ENCODE measurements at regions not wholly inside any gene's neighbourhood (a gene's known extent, or its start where the extent isn't known, plus 50 kb on each side); places are given as distances from the start of the nearest gene placed in this dataset.
A peak's percentile ranks its signal among the peaks of the same experiment; 100 is the strongest.
"Not testable (repeated sequence)": the region's sequence is repeated elsewhere in the genome, so short reads cannot be mapped to it uniquely, and the experiment has no call there.

GRCh38 chr2:82355622-82356021 is 2051.1 kb upstream of the LRRTM1 start:
- peaks cover 3% of the 10 kb centered on the region for H3K9me3 ChIP-seq (ENCODE audit: control insufficient read depth, insufficient read depth, low read length)
- H3K27me3 ChIP-seq (ENCODE audit: control insufficient read depth, insufficient read depth, low read length) = no peaks in the 10 kb centered on the region
- no peaks in the 10 kb centered on the region for H3K36me3 ChIP-seq (ENCODE audit: control insufficient read depth, insufficient read depth, low read length)
- H3K4me3 ChIP-seq (ENCODE audit: low read depth, low read length) = no peak overlapping the region
- no peak for DNase-seq (ENCODE audit: low read depth in 4 of 6, low spot score in 6 of 6)
- no peaks in the 10 kb centered on the region for H3K4me1 ChIP-seq (ENCODE audit: control insufficient read depth, insufficient read depth, low read length)
- no peak overlapping the region for H3K27ac ChIP-seq (ENCODE audit: low read depth, low read length)

- no peaks in the 10 kb centered on the region for H3K27me3 ChIP-seq (ENCODE audit: control insufficient read depth, insufficient read depth, low read length)
- H3K27ac ChIP-seq (ENCODE audit: low read depth, low read length) = no peak overlapping the region
- H3K9me3 ChIP-seq (ENCODE audit: control insufficient read depth, insufficient read depth, low read length) = no peaks in the 10 kb centered on the region
- H3K36me3 ChIP-seq (ENCODE audit: control insufficient read depth, insufficient read depth, low read length) = no peaks in the 10 kb centered on the region
- DNase-seq (ENCODE audit: low read depth in 4 of 6, low spot score in 6 of 6) = no peak
- no CpG with 5 or more reads among the region's 1 CpG for WGBS (ENCODE audit: insufficient coverage)
- H3K4me1 ChIP-seq (ENCODE audit: control insufficient read depth, insufficient read depth, low read length) = no peaks in the 10 kb centered on the region
- no peak overlapping the region for H3K4me3 ChIP-seq (ENCODE audit: low read depth, low read length)
Observed at GRCh38 chr2:82345910-82346309, 2041.4 kb upstream of the LRRTM1 start.

DNA sequence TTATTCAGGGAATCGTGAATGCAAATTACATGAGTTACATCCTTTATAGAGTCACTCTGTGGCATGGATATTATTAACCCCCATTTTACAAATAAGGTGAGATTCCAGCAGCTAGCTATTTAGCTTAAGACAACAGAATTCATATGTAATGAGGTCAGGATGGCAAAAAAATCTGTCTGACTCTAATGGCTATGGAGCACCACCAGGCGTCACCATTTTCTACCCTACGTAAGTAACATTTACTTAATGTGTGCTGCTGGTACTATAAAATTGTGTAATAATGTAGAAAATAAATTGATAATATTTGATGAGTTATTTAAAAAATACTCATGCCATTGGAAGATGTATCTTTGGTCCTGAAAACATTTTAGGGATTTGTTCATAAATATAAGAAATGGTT is 2040.1 kb upstream of the LRRTM1 start:
- Histone ChIP-seq H3K27ac (ENCODE audit: low read depth, low read length) (no peak overlapping the region), H3K27me3 (ENCODE audit: control insufficient read depth, insufficient read depth, low read length) (no peaks in the 10 kb centered on the region), H3K4me1 (ENCODE audit: control insufficient read depth, insufficient read depth, low read length) (no peaks in the 10 kb centered on the region), H3K4me3 (ENCODE audit: low read depth, low read length) (no peak overlapping the region), H3K36me3 (ENCODE audit: control insufficient read depth, insufficient read depth, low read length) (no peaks in the 10 kb centered on the region), H3K9me3 (ENCODE audit: control insufficient read depth, insufficient read depth, low read length) (no peaks in the 10 kb centered on the region)
- WGBS (ENCODE audit: insufficient coverage) = no CpG with 5 or more reads among the region's 3 CpGs
- DNase-seq (ENCODE audit: low read depth in 4 of 6, low spot score in 6 of 6) = no peak

GRCh38 chr2:82342356-82342755 is 2037.8 kb upstream of the LRRTM1 start:
- Histone ChIP-seq H3K36me3 (ENCODE audit: control insufficient read depth, insufficient read depth, low read length) (no peaks in the 10 kb centered on the region), H3K27me3 (ENCODE audit: control insufficient read depth, insufficient read depth, low read length) (no peaks in the 10 kb centered on the region), H3K4me1 (ENCODE audit: control insufficient read depth, insufficient read depth, low read length) (no peaks in the 10 kb centered on the region), H3K27ac (ENCODE audit: low read depth, low read length) (no peak overlapping the region), H3K9me3 (ENCODE audit: control insufficient read depth, insufficient read depth, low read length) (no peaks in the 10 kb centered on the region), H3K4me3 (ENCODE audit: low read depth, low read length) (no peak overlapping the region)
- no peak for DNase-seq (ENCODE audit: low read depth in 4 of 6, low spot score in 6 of 6)
- 100% methylated on average over 1 of the region's 3 CpGs for WGBS (ENCODE audit: insufficient coverage)

- WGBS (ENCODE audit: insufficient coverage) = 50% methylated on average over 1 of the region's 2 CpGs
Observed at GRCh38 chr2:82340578-82341053, 2036.1 kb upstream of the LRRTM1 start.

GRCh38 chr2:82339805-82340204 is 2035.3 kb upstream of the LRRTM1 start:
- Histone ChIP-seq H3K27ac (ENCODE audit: low read depth, low read length) (no peak overlapping the region), H3K36me3 (ENCODE audit: control insufficient read depth, insufficient read depth, low read length) (no peaks in the 10 kb centered on the region), H3K4me1 (ENCODE audit: control insufficient read depth, insufficient read depth, low read length) (no peaks in the 10 kb centered on the region), H3K27me3 (ENCODE audit: control insufficient read depth, insufficient read depth, low read length) (no peaks in the 10 kb centered on the region), H3K9me3 (ENCODE audit: control insufficient read depth, insufficient read depth, low read length) (no peaks in the 10 kb centered on the region), H3K4me3 (ENCODE audit: low read depth, low read length) (no peak overlapping the region)
- WGBS (ENCODE audit: insufficient coverage) = no CpG with 5 or more reads among the region's 2 CpGs
- no peak for DNase-seq (ENCODE audit: low read depth in 4 of 6, low spot score in 6 of 6)

More at GRCh38 chr2:82340578-82341053, 2036.1 kb upstream of the LRRTM1 start:
- Histone ChIP-seq H3K27me3 (ENCODE audit: control insufficient read depth, insufficient read depth, low read length) (no peaks in the 10 kb centered on the region), H3K4me3 (ENCODE audit: low read depth, low read length) (no peak overlapping the region), H3K9me3 (ENCODE audit: control insufficient read depth, insufficient read depth, low read length) (no peaks in the 10 kb centered on the region), H3K27ac (ENCODE audit: low read depth, low read length) (no peak overlapping the region), H3K4me1 (ENCODE audit: control insufficient read depth, insufficient read depth, low read length) (no peaks in the 10 kb centered on the region), H3K36me3 (ENCODE audit: control insufficient read depth, insufficient read depth, low read length) (no peaks in the 10 kb centered on the region)
- DNase-seq (ENCODE audit: low read depth in 4 of 6, low spot score in 6 of 6) = peak in 1 of 6 donors; percentile 28

DNA sequence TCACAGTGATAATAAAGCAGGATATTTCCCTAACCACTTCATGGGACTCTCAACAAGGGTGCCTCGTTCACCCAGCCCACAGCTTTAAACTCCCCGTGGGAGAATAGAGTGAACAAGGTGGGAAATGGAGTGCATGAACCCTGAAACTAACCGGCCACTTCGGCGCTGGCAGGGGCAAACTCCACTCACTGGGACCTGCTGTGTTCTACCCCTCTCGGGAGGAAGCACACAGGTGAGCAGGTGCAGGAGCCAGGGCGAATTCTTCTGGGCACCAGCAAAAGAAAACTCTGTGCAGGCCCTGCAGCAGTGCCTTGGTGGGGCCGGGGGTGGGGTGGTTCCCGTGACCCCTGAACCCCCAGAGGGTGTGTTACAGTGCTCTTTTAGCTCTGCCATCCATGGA is 2029.1 kb upstream of the LRRTM1 start:
- Histone ChIP-seq H3K4me3 (ENCODE audit: low read depth, low read length) (no peak overlapping the region), H3K4me1 (ENCODE audit: control insufficient read depth, insufficient read depth, low read length) (no peaks in the 10 kb centered on the region), H3K36me3 (ENCODE audit: control insufficient read depth, insufficient read depth, low read length) (no peaks in the 10 kb centered on the region), H3K9me3 (ENCODE audit: control insufficient read depth, insufficient read depth, low read length) (no peaks in the 10 kb centered on the region), H3K27ac (ENCODE audit: low read depth, low read length) (no peak overlapping the region), H3K27me3 (ENCODE audit: control insufficient read depth, insufficient read depth, low read length) (no peaks in the 10 kb centered on the region)
- DNase-seq (ENCODE audit: low read depth in 4 of 6, low spot score in 6 of 6) = no peak
- 91% methylated on average over 7 of the region's 9 CpGs for WGBS (ENCODE audit: insufficient coverage)

GRCh38 chr2:82330155-82330554 is 2025.6 kb upstream of the LRRTM1 start:
- WGBS (ENCODE audit: insufficient coverage) = 40% methylated on average over 1 of the region's 2 CpGs
- DNase-seq (ENCODE audit: low read depth in 4 of 6, low spot score in 6 of 6) = peak in 2 of 6 donors; percentile 6 to 73
- no peaks in the 10 kb centered on the region for H3K27me3 ChIP-seq (ENCODE audit: control insufficient read depth, insufficient read depth, low read length)
- H3K36me3 ChIP-seq (ENCODE audit: control insufficient read depth, insufficient read depth, low read length) = no peaks in the 10 kb centered on the region
- no peak overlapping the region for H3K4me3 ChIP-seq (ENCODE audit: low read depth, low read length)
- no peaks in the 10 kb centered on the region for H3K9me3 ChIP-seq (ENCODE audit: control insufficient read depth, insufficient read depth, low read length)
- no peaks in the 10 kb centered on the region for H3K4me1 ChIP-seq (ENCODE audit: control insufficient read depth, insufficient read depth, low read length)
- no peak overlapping the region for H3K27ac ChIP-seq (ENCODE audit: low read depth, low read length)

- not testable (repeated sequence) for H3K36me3 ChIP-seq (ENCODE audit: control insufficient read depth, insufficient read depth, low read length); DNase-seq (ENCODE audit: low read depth in 4 of 6, low spot score in 6 of 6); H3K27ac ChIP-seq (ENCODE audit: low read depth, low read length); H3K4me1 ChIP-seq (ENCODE audit: control insufficient read depth, insufficient read depth, low read length); H3K4me3 ChIP-seq (ENCODE audit: low read depth, low read length); H3K9me3 ChIP-seq (ENCODE audit: control insufficient read depth, insufficient read depth, low read length); H3K27me3 ChIP-seq (ENCODE audit: control insufficient read depth, insufficient read depth, low read length)
- WGBS (ENCODE audit: insufficient coverage) = 97% methylated on average over 30 of the region's 42 CpGs
Observed at GRCh38 chr2:82326180-82326767, 2021.7 kb upstream of the LRRTM1 start.

DNA sequence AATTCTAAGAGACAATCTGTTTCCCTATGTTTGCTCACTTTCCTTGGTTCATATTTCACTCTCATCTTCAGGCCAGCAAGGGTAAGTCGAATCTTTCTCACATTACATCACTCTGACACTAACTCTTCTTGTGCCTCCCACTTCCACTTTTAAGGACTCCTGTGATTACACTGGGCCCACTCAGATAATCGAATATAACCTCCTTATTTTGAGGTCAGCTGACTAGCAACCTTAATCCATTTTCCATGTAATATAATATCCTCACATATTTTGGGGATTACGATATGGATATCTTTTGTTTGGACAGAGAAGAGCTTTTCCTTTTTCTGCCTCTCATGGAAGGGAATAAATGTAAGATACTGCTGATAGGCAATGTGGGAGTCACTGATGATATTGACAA is 2015.7 kb upstream of the LRRTM1 start:
- Histone ChIP-seq H3K4me3 (ENCODE audit: low read depth, low read length) (no peak overlapping the region), H3K27me3 (ENCODE audit: control insufficient read depth, insufficient read depth, low read length) (no peaks in the 10 kb centered on the region), H3K27ac (ENCODE audit: low read depth, low read length) (no peak overlapping the region), H3K36me3 (ENCODE audit: control insufficient read depth, insufficient read depth, low read length) (no peaks in the 10 kb centered on the region), H3K4me1 (ENCODE audit: control insufficient read depth, insufficient read depth, low read length) (no peaks in the 10 kb centered on the region), H3K9me3 (ENCODE audit: control insufficient read depth, insufficient read depth, low read length) (no peaks in the 10 kb centered on the region)
- WGBS (ENCODE audit: insufficient coverage) = 100% methylated on average over 1 of the region's 3 CpGs
- no peak for DNase-seq (ENCODE audit: low read depth in 4 of 6, low spot score in 6 of 6)
